GM11168 (cell line): ENCODE measurements at regions not wholly inside any gene's neighbourhood (a gene's known extent, or its start where the extent isn't known, plus 50 kb on each side); places are given as distances from the start of the nearest gene placed in this dataset.

ENCODE experiments used
- in situ Hi-C: fragments of 300-500 bp; cut with MboI; formaldehyde crosslinking; loops from one replicate; pipeline ENCODE4 v1.12.0; 2022; ENCODE audit warnings: low sequenced_read_pairs; ENCODE audit not compliant: unreplicated experiment

DNA sequence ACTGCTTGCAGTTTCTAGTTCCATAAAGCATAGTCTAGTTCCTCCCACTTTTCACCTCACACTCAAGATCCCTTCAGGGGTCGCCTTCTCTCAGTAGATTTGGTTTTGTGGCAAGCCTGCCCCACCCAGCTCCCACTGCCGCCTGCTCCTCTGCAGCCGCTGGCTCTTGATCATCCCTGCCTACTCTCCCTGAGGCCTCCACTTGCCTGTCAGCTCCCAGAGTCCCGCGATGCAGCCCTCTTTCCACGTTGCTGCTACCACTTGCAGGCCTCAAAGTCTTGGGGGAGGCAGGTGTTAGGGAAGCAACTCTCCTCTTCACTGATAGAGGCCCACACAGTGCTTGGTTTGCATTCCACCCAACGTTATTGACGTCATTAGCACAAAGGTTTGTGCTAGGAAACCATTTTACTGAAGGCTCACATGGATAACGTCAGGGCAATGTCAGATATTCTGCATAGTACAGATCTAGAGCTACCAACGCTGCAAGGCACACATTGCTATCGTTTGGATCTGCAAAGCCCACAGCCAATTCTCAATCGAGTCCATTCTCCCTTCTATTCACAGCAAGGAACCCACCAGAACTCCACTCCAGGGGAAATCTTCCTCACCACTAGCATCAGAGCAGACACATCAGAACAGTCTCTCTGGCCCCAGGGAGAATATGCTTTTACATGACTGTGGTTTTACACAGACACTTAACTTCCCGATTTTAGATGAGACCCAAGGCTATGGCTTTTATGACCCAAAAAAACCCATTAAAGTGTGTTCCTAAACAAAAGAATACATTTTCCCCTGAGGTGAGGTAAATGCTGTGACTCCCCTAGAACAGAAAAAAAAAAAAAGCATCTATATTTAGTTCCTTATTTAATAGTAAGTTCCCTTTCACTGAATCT is 519.5 kb upstream of the CAMK1G start:
- in situ Hi-C loops = no loop called here

DNA sequence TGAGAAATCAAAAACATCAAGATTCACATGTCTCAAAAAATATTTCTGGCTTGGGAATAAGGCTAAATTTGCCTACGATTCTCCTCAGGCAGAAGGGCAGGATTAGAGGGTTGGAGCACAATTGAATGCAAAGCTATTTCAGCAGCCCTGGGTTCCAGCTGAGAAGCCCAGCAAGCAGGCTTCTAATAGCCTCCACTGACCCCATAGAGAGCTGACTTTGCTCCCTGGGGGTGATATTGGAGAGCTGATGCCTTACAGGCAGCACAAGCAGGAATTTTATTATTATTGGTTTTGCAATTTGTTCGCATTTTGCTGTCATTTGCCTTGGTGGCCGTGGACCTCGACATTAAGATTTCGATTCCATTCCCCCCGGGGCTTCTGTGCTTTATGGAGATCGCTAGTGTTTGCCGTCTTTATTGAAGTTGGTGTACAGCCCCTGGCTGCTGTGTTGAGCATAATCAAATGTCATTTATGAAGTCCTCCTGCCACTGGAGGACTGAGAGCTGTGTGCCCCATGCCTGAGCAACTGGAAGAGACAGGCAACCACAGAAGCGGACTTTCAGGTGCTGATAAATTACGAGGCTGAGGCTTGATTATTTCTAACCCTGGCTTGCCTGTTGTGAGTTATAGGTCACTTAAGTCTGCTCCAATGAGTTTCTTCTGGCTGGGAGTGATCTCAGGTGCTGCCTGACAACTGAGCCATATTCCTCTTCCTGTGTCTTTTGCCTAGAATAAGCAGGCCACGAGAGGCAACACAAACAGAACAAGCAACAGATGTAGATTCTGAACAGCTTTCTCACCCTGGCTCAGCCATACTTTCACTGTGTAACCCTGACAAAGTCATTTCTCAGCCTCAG is 518.4 kb upstream of the CAMK1G start:
- in situ Hi-C loops = no loop called here

DNA sequence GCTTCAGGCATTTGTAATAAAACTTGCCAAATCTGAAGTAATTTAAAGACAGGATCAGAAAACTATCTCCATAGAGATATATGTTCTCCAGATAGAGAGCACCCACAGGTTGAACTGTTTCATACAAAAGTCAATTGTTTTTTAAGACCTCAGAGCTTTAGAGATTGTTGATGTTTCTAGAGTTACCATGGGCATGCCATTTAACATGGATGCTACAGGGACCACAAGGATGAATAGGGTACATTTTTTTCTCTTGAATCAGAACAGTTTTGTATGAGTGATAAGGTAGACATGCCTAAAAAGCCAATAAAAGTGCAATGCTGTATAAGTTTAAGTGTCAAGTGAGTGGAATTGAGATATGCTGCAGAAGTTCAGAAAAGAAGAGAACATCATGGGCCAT is 511.0 kb upstream of the CAMK1G start:
- in situ Hi-C loops = loop anchor here (10.0 kb wide), 1 partner anchor 112 kb away; no protein-coding TSS in a partner anchor

DNA sequence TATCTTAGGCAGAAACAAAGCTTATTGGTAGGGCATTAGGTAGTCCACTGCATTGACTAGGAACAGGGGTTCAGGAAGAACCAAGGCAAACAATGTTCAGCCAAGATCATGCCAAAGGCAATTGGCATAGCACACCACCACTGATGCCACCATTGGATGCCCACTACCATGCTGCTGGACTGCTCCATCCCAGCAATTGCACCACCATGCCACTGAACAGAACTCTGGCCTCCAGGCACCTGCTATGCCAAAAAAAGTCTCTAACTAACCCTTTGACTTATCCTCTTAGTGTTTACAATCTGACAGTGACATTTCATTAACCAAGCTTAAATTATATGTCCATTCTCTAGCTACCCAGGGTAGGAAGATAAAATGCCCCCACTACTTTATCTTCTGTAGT is 509.6 kb upstream of the CAMK1G start:
- in situ Hi-C loops = loop anchor here (10.0 kb wide), 1 partner anchor 111 kb away; no protein-coding TSS in a partner anchor

DNA sequence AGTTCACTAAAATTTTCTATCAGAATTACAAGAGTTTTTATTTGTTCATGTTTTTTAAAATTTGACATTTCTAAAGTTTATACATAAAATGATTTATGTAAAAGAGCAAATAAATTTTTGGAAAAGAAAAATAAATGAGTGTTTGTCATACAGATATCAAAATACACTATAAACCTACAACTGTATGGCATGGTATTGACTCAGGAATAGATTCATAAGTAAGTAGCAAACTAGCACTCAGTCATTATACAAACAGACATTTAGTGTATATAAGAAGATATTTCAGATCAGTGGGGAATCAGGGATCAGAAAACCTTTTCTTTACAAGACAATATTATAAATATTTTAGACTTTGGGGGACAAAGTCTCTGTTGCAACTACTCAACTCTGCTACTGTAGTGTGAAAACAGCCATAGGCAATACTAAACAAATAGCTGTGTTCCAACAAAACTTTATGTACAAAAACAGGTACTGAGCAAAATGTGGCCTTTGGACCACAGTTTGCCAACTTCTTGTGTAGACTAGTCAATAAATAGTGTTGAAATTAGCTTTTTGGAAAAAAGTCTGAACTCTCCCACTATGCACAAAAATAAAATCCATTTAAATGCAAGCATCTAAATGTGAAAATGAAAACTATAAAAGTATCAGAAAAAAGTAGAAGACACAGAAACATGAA is 508.8 kb upstream of the CAMK1G start:
- in situ Hi-C loops = loop anchor here (10.0 kb wide), 1 partner anchor 110 kb away; no protein-coding TSS in a partner anchor

DNA sequence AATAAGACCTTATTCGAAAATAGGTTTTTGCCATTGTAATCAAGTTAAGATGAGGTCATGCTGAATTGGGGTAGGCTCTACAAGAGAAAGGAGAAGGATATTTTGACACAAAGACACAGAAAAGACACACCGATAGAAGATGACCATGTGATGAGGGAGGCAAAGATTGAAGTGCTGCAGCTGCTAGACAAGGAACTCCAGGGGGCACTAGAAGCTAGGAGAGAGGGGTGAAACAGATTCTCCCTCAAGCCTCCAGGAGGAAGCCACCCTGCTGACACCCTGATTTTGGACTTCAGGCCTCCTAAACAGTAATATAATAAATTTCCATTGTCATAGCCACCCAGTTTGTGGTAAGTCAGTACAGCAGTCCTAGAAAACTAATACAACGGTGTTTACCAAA is 506.8 kb upstream of the CAMK1G start:
- in situ Hi-C loops = loop anchor here (10.0 kb wide), 1 partner anchor 108 kb away; no protein-coding TSS in a partner anchor

DNA sequence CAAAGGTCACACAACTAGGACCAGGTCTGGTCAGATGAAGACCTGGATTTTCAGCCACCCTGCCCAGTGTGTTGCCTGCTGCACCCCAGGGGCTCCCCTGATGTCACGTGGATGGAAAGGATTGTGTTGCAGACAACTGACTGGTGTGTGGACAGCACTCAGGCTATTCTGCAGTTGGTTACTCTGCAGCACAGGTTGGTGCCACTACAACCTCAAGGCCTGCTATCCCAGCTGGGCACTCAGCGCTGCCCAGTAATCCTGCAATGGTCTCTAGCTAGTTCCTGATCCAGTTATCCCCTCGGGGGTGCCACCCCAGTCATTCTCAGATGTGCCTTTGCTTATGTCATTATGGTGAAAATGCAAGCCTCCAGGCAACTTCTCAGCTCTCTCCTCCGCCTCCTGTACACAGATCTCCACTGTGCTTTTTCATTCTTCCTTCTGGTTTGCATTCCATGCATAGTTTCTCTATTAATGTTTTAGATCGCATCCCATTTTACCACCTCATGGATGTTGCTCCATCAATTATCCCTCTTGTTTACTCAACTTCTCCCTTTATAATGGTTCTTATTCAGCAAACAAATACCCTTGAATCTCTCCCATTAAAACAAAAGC is 503.2 kb upstream of the CAMK1G start:
- in situ Hi-C loops = no loop called here

DNA sequence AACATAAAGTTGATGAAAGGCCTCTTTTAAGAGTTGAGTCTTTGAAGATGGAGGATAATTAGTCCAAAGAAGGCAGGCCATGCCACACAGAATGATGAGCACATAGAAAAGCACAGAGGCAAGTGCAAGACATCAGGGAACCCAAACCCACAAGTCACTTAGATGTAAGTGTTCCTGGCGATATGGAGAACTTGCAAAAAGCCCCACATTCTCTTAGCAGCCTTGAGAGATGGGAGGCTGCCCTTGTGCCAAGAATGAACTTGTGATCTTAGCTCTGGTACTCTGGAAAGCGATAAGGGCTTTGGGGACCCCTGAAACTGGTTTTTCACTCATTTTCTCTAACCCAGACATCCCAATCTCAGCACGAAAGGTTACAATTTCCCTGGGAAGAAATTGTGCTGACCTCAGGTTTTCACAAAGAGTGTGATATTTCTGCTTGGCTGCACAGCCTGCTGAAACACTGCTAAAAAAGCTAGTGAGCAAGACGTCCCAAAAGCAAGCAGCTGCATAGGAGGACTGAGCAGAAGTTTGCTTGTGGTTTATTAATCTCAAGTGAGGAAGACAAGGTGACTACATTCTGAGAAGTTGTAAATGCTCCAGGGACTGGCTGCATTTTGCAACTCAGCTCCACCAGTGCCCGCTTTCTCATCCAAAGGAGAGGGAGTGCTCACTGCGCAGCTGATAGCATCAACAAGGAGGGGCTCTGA is 496.9 kb upstream of the CAMK1G start:
- in situ Hi-C loops = no loop called here

DNA sequence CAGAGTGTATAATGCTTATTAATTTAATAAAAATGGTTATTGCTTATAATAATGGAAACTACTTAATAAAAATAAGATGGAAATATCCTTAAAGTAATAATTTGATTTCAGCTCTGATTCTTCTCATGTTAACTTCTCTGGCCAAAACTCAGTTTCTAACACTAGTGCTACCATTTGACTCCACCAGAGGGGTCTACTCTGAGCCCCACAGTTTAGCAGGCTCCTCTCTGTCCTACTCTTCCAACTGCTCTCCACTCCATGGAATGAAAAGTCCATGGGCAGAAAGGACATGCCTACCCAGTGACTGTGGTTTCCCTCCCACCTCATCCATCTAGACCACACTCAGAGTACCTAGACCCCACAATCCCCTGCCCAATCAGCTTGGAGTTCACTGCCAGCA is 489.1 kb upstream of the CAMK1G start:
- in situ Hi-C loops = no loop called here

DNA sequence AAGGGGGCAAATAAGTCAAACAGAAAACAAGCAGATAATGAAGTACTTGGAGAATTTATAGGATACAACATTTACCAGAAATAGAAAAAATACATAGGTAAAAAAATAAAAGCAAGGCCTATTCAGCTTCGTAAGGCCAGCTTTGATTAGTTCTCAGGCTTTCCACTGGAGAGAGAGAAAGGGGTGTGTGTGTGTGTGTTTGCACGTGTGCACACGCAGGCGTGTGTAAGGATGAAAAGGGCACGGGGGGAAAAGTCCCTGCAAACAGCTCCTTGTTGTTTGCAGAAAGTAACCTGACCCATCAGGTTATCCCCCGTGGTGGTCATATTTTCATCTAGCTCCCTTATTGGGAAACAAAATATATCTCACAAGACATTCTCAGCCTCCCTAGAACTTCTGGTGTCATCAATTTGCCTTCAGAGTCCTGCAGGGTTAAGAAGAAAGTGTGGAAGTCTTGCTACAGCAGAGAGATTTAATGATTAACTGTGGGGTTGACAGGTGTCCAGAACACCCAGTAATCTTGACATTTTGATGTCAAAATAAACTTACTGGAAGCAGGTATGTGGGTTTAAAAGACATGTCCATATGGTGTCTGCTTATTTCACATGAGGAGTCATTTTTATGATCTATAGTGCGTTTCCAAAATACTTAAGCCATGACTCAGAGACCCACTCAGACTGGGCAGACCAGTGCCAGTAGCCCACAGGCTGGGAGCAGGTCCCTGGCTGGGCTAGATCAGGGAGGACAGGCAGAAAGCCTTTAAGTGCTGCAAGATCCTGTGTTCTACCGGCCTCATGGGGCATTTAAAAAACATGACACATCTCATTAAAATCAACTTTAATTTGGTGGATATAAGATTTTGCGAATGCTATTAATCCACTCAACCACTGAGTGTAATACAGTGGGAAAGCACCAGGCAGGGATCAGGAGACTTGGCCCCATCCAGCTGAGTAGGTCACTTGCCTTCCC is 487.6 kb upstream of the CAMK1G start:
- in situ Hi-C loops = no loop called here

DNA sequence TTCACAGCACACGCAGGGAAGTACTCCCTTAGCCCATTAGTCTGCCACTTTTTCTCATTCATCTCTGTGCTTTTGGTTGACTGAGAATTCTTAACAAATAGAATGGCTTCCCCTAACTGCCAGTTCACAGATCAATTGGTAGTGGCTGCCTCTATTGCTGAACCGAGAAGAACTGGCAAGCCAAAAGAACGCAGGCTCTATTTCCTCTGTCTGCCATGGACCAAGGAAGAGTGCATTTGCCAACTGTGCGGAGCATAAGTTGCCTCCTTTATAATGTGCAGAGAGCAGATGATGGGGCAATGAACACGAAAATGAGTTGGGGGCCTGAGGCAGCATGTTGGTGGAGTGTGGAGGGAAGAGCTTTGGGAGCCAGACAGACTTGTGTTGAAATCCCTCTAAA is 483.1 kb upstream of the CAMK1G start:
- in situ Hi-C loops = no loop called here

DNA sequence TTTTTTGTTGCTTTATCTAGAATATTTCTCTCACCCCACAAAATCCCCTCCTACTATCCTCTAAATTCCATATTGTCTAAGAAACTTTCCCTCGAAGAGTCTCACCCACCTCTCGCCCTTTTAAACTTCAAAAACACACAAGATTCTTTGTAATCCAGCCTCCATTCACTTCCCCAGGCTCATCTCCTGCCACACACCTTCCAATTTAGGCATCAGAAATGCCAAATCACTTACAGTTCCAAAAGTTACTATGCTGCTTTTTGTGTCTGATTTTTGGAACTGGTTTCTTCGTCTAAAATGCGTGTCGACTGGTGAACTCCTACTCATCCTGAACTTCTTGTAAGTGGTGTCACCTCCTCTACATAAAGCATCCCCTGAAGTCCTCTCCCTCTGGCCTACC is 482.4 kb upstream of the CAMK1G start:
- in situ Hi-C loops = no loop called here

DNA sequence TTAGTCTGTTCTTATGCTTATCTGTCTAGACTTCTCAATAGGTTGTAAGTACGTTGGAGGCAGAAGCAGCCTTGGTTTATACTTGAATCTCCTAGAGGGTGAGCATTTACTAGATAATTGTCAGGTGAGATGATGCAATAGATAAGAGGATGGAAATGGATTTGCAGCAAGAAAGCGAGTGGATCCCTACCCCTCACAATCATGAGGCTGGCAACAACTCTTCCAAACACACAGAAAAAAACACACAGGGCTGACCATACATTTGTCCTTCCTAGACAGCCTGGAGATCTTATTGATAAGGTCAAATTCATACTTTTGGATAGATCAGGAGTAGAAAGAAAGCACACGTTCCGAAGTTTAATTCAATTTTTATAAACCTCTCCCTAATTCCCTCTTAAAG is 481.4 kb upstream of the CAMK1G start:
- in situ Hi-C loops = no loop called here

DNA sequence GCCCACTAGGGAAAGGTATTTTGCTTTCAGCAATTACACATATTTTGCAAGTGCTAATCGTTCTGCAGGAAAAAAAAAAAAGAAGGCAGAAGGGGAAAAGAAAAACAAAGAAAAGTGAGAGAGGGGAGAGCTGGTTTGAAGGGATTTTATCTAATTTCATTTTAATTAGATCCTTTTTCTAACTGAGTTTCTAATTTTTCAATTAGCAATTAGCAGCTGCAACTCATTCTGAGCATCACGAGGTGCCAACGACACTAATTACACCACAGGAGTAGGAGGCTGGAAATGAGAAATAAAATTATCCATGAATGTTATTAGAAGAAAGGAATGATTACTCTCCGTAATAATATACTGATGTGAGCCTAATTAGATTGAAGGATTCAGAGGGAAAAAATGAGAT is 481.0 kb upstream of the CAMK1G start:
- in situ Hi-C loops = no loop called here

DNA sequence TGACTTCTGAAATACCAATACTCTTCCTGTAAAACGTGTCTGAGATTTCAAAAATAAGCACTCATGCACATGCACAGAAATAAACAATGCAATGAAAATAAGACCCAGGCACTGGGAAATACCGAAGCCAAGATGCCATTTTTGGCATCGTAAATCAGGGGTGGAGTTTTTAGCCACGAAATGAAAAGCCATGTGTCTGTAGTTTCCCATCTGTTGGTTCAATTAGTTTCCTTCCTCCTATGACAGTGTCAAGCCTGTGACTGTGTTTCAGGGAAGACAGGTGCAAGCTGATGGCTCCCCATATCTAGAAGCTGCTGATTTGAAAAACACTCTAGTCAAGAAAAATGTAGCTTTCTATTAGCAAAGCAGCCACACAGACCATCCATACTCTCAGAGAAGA is 480.4 kb upstream of the CAMK1G start:
- in situ Hi-C loops = no loop called here

DNA sequence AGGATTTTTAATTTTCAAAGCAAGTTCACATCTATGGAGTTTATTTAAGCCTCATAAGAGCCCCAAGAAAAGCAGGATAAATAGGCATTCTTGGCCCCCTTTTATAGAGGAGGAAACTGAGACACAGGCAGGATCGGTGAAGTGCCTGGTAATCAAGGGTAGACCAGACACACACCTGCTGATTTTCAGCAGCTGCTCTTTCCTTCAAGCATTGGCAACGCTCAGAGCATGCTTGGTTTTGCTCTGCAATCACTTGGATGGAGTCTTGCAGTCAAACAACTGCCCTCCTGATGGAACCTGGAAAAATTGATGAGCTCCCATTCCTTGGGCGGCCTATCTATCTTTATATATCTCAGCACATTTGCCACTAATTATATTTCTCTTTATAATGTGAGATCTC is 478.9 kb upstream of the CAMK1G start:
- in situ Hi-C loops = no loop called here

DNA sequence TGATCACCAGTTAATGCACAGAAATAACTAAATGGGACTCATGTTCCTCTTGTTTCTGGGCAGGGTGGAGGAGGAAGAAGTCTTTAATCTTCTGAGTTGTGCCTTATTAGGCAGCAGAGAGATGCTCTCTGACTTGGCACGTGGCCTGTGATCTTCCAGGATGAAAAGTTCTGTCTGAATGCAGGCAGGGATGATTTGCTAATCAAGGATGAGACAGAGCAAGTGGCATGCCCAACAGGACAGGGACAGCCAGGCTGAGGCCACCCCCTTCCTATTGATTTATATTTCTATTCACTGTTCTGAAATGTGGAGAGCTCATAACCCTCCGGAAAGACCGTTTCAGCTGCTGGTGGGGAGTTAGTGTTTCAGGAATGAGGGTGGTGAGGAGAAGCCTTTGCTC is 477.8 kb upstream of the CAMK1G start:
- in situ Hi-C loops = no loop called here

DNA sequence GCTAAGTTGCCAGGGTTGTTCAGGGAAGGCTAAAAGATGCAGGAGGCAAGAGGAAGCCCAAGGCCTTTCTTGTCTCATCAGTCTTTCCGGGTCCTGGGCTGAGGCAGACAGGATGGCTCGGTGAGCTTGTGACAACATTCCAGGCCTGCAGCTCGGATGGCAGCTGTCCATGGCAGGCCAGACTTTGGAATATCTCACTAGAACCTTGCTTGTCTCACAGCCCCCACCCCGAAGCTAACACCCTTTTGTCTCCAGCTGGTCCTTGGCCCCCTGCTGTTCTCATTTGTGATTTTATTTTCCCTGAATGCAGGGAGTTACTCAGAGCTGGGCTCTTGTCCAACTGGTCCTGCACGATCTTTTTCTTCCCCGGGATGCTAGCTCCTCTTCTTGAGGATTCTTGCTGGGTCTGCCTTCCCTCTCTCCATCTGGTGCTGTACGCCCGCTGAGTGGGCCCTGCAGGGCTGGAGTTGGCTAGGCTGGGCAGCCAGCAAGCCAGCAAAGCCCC is 477.2 kb upstream of the CAMK1G start:
- in situ Hi-C loops = no loop called here
